Neural progenitor cell (in vitro differentiated cells): ENCODE measurements at regions not wholly inside any gene's neighbourhood (a gene's known extent, or its start where the extent isn't known, plus 50 kb on each side); places are given as distances from the start of the nearest gene placed in this dataset.
"Not testable (repeated sequence)": the region's sequence is repeated elsewhere in the genome, so short reads cannot be mapped to it uniquely, and the experiment has no call there.

ENCODE experiments used
- DNase-seq: peaks from one replicate; pipeline ENCODE4 v3.0.0-alpha.2; 2016; ENCODE audit warnings: low spot score
- H2AFZ ChIP-seq: fragments of 200-600 bp; sonication (generic); replicated peaks from 2 replicates; pipeline ENCODE4 v1.6.1; 2016; ENCODE audit warnings: antibody characterized with exemption
- H3F3A ChIP-seq: fragments of 200-600 bp; sonication (generic); 2 replicates; pipeline ENCODE4 v1.6.1; 2016; ENCODE audit warnings: antibody characterized with exemption, low read depth
- H3K27ac ChIP-seq: fragments of 200-600 bp; sonication (generic); 2 replicates; pipeline ENCODE4 v1.5.1; 2016; ENCODE audit warnings: mild to moderate bottlenecking
- H3K27me3 ChIP-seq: fragments of 200-600 bp; sonication (generic); 2 replicates; pipeline ENCODE4 v1.6.1; 2016; ENCODE audit warnings: mild to moderate bottlenecking, moderate library complexity
- H3K36me3 ChIP-seq: fragments of 200-600 bp; sonication (generic); 2 replicates; pipeline ENCODE4 v1.5.1; 2016
- H3K4me1 ChIP-seq: fragments of 200-600 bp; sonication (generic); 2 replicates; pipeline ENCODE4 v1.6.1; 2016; ENCODE audit warnings: mixed run types
- H3K4me2 ChIP-seq: fragments of 200-600 bp; sonication (generic); 2 replicates; pipeline ENCODE4 v1.6.1; 2016
- H3K4me3 ChIP-seq: fragments of 200-600 bp; sonication (generic); 2 replicates; pipeline ENCODE4 v1.5.1; 2016
- H3K79me2 ChIP-seq: fragments of 200-600 bp; sonication (generic); 2 replicates; pipeline ENCODE4 v1.6.1; 2016; ENCODE audit warnings: low read depth
- H3K9ac ChIP-seq: fragments of 200-600 bp; sonication (generic); 2 replicates; pipeline ENCODE4 v1.6.1; 2016
- H3K9me3 ChIP-seq: fragments of 200-600 bp; sonication (generic); 2 replicates; pipeline ENCODE4 v1.5.1; 2016; ENCODE audit warnings: low read depth
- H4K20me1 ChIP-seq: fragments of 200-600 bp; sonication (generic); 2 replicates; pipeline ENCODE4 v1.6.1; 2016; ENCODE audit warnings: low read depth
- H3K27ac Mint-ChIP-seq: 3 replicates; pipeline ENCODE4 v1.8.0; 2021; ENCODE audit warnings: mixed read lengths
- H3K27me3 Mint-ChIP-seq: 2 replicates; pipeline ENCODE4 v1.8.0; 2022; ENCODE audit warnings: low read depth, mild to moderate bottlenecking, inconsistent platforms, moderate library complexity, mixed read lengths; ENCODE audit not compliant: insufficient read depth
- H3K36me3 Mint-ChIP-seq: 3 replicates; pipeline ENCODE4 v1.8.0; 2021; ENCODE audit warnings: mixed read lengths
- H3K4me1 Mint-ChIP-seq: 3 replicates; pipeline ENCODE4 v1.8.0; 2021; ENCODE audit warnings: mixed read lengths
- H3K4me3 Mint-ChIP-seq: 3 replicates; pipeline ENCODE4 v1.8.0; 2021; ENCODE audit warnings: mild to moderate bottlenecking, moderate library complexity, mixed read lengths
- H3K9me3 Mint-ChIP-seq: 3 replicates; pipeline ENCODE4 v1.8.0; 2020; ENCODE audit warnings: mixed read lengths
- CTCF ChIP-seq: fragments of 200-600 bp; sonication (generic); IDR thresholded peaks from 2 replicates; pipeline ENCODE4 v1.5.1; 2017; ENCODE audit warnings: antibody characterized with exemption, mild to moderate bottlenecking
- EZH2 ChIP-seq: fragments of 200-600 bp; sonication (generic); IDR thresholded peaks from 2 replicates; pipeline ENCODE4 v1.6.1; 2017; ENCODE audit warnings: antibody characterized with exemption, mild to moderate bottlenecking, moderate library complexity
- EZH2phosphoT487 ChIP-seq: fragments of 200-600 bp; sonication (generic); IDR thresholded peaks from 2 replicates; pipeline ENCODE4 v1.6.1; 2017; ENCODE audit warnings: antibody characterized with exemption

- H3K4me1 Mint-ChIP-seq: no peaks in the 10 kb centered on the region
- Histone ChIP-seq H3K27me3 (no peaks in the 10 kb centered on the region), H3K36me3 (no peaks in the 10 kb centered on the region), H3F3A (no peaks in the 10 kb centered on the region), H3K9me3 (no peaks in the 10 kb centered on the region), H4K20me1 (no peaks in the 10 kb centered on the region), H3K4me2 (no peak overlapping the region), H3K4me1 (no peaks in the 10 kb centered on the region), H3K27ac (no peak overlapping the region), H3K4me3 (no peak overlapping the region), H2AFZ (no peak overlapping the region), H3K79me2 (no peaks in the 10 kb centered on the region), H3K9ac (no peak overlapping the region)
- no peak overlapping the region for H3K4me3 Mint-ChIP-seq
- TF ChIP-seq EZH2phosphoT487: no peak
- no peaks in the 10 kb centered on the region for H3K27me3 Mint-ChIP-seq
- H3K9me3 Mint-ChIP-seq: no peaks in the 10 kb centered on the region
- no peaks in the 10 kb centered on the region for H3K36me3 Mint-ChIP-seq
- H3K27ac Mint-ChIP-seq: no peak overlapping the region
- no peak for DNase-seq
Observed at GRCh38 chr3:115301364-115301860, 154.3 kb upstream of the ZBTB20 start.

- H3K27ac ChIP-seq, H3K79me2 ChIP-seq, H3K4me3 ChIP-seq, H3K9me3 ChIP-seq, H3K27ac Mint-ChIP-seq, H3K9ac ChIP-seq, H3K36me3 Mint-ChIP-seq, H3K4me1 ChIP-seq, H3K4me3 Mint-ChIP-seq, H3K36me3 ChIP-seq, DNase-seq, H3K27me3 Mint-ChIP-seq, H4K20me1 ChIP-seq, H3F3A ChIP-seq, H3K27me3 ChIP-seq, H3K9me3 Mint-ChIP-seq: not testable (repeated sequence)
- H3K4me1 Mint-ChIP-seq: peaks cover 14% of the 10 kb centered on the region
- peak overlapping the region; percentile 31 for H3K4me2 ChIP-seq
- H2AFZ ChIP-seq: peak overlapping the region; percentile 50
Observed at GRCh38 chr3:115317953-115318352, 170.9 kb upstream of the ZBTB20 start.

GRCh38 chr3:115321400-115321805 is 174.3 kb upstream of the ZBTB20 start:
- no peaks in the 10 kb centered on the region for H3F3A ChIP-seq
- H3K36me3 ChIP-seq: no peaks in the 10 kb centered on the region
- no peak overlapping the region for H2AFZ ChIP-seq
- TF ChIP-seq CTCF (no peak), EZH2 (no peak), EZH2phosphoT487 (no peak)
- H4K20me1 ChIP-seq: peaks cover 4% of the 10 kb centered on the region
- Mint-ChIP-seq H3K27me3 (peaks cover 8% of the 10 kb centered on the region), H3K4me3 (no peak overlapping the region), H3K36me3 (no peaks in the 10 kb centered on the region), H3K4me1 (peaks cover 14% of the 10 kb centered on the region), H3K27ac (no peak overlapping the region), H3K9me3 (peaks cover 6% of the 10 kb centered on the region)
- no peak overlapping the region for H3K4me2 ChIP-seq
- H3K4me1 ChIP-seq: peaks cover 6% of the 10 kb centered on the region
- H3K4me3 ChIP-seq: no peak overlapping the region
- no peaks in the 10 kb centered on the region for H3K79me2 ChIP-seq
- H3K9me3 ChIP-seq: no peaks in the 10 kb centered on the region
- H3K27ac ChIP-seq: no peak overlapping the region
- no peak for DNase-seq
- H3K9ac ChIP-seq: no peak overlapping the region
- no peaks in the 10 kb centered on the region for H3K27me3 ChIP-seq

GRCh38 chr3:115322901-115323300 is 175.8 kb upstream of the ZBTB20 start:
- H3K4me3 Mint-ChIP-seq: no peak overlapping the region
- Histone ChIP-seq H3K4me3 (no peak overlapping the region), H3K79me2 (no peaks in the 10 kb centered on the region), H3K4me1 (peaks cover 6% of the 10 kb centered on the region), H3K27ac (no peak overlapping the region), H3K36me3 (no peaks in the 10 kb centered on the region), H2AFZ (no peak overlapping the region), H3K9ac (no peak overlapping the region), H3K9me3 (no peaks in the 10 kb centered on the region), H3K4me2 (no peak overlapping the region), H3K27me3 (no peaks in the 10 kb centered on the region), H4K20me1 (peaks cover 4% of the 10 kb centered on the region), H3F3A (no peaks in the 10 kb centered on the region)
- no peaks in the 10 kb centered on the region for H3K36me3 Mint-ChIP-seq
- peaks cover 14% of the 10 kb centered on the region for H3K4me1 Mint-ChIP-seq
- peaks cover 8% of the 10 kb centered on the region for H3K27me3 Mint-ChIP-seq
- H3K27ac Mint-ChIP-seq: no peak overlapping the region
- H3K9me3 Mint-ChIP-seq: peaks cover 4% of the 10 kb centered on the region
- TF ChIP-seq EZH2: no peak
- TF ChIP-seq EZH2phosphoT487: no peak
- TF ChIP-seq CTCF: no peak
- DNase-seq: no peak
